A549 (cell line): ENCODE measurements at regions not wholly inside any gene's neighbourhood (a gene's known extent, or its start where the extent isn't known, plus 50 kb on each side); places are given as distances from the start of the nearest gene placed in this dataset.

Experiments
- MYC ChIP-seq: IDR thresholded peaks from 2 replicates; pipeline ENCODE4 v1.6.1; 2012; ENCODE audit warnings: mild to moderate bottlenecking, inconsistent platforms, low read length, improper control_type of control experiment, borderline replicate concordance
- PHF8 ChIP-seq: fragments of 200-600 bp; sonication (generic); IDR thresholded peaks from 2 replicates; pipeline ENCODE4 v1.6.1; 2016; ENCODE audit warnings: low read depth, mild to moderate bottlenecking, antibody characterized with exemption, moderate library complexity, borderline replicate concordance
- POLR2A ChIP-seq: IDR thresholded peaks from 2 replicates; pipeline ENCODE4 v1.6.1; 2012; ENCODE audit warnings: mild to moderate bottlenecking, low read length
- TF ChIP-seq, protein P1 (sequence below): IDR thresholded peaks from 2 replicates; pipeline ENCODE4 v1.6.1; 2012
- TF ChIP-seq, protein P2 (sequence below): fragments of >200 bp; sonication (Bioruptor Twin); formaldehyde crosslinking; IDR thresholded peaks from 3 replicates; pipeline ENCODE4 v1.6.1; 2016

DNA sequence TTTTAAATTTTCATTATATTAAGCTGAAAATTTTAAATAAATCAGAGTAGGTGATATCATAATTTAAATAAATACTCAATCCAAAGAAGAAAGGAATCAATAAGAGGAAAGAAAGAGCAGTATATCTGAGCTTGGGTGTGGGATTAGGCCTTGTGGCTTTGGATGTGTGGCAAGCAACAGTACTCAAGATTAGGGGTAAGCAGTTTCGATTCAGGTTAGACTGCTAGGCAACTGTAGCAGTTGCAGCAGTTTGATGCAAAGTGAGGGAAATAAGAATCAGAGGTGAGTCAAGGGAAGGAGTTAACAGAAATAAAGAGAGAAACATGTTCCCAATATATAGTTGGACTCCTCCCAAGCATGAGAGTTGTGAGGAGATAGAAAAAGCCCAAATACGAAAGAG lies 599.6 kb upstream of the KLHL4 start:
- TF ChIP-seq PHF8 (no peak), MYC (no peak), POLR2A (no peak)
- TF ChIP-seq, protein P1, sequence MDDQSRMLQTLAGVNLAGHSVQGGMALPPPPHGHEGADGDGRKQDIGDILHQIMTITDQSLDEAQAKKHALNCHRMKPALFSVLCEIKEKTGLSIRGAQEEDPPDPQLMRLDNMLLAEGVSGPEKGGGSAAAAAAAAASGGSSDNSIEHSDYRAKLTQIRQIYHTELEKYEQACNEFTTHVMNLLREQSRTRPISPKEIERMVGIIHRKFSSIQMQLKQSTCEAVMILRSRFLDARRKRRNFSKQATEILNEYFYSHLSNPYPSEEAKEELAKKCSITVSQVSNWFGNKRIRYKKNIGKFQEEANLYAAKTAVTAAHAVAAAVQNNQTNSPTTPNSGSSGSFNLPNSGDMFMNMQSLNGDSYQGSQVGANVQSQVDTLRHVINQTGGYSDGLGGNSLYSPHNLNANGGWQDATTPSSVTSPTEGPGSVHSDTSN = no peak
- TF ChIP-seq, protein P2, sequence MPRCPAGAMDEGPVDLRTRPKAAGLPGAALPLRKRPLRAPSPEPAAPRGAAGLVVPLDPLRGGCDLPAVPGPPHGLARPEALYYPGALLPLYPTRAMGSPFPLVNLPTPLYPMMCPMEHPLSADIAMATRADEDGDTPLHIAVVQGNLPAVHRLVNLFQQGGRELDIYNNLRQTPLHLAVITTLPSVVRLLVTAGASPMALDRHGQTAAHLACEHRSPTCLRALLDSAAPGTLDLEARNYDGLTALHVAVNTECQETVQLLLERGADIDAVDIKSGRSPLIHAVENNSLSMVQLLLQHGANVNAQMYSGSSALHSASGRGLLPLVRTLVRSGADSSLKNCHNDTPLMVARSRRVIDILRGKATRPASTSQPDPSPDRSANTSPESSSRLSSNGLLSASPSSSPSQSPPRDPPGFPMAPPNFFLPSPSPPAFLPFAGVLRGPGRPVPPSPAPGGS = no peak
